ENCODE measurements at regions not wholly inside any gene's neighbourhood (a gene's known extent, or its start where the extent isn't known, plus 50 kb on each side); places are given as distances from the start of the nearest gene placed in this dataset.

DNA sequence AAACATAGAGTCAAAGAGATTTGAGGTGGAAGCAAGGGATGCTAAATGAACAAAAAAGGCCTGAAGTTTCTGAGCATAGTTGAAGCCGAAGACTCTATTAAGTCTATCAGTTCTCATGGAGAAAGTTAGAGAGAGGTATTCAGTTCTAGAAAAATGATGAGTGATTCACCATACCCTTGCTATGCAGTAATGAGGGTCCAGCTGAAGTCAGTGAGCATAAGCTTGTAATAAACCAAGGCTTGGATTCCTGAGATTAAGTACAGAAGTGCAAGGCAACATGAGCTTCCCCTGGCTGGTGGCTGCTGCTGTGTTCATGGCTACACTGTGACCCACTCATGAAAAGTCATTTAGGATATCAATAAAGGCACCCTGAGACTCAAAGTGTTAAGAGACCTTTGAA lies 129.7 kb upstream of the MTAP start:
- no peak overlapping the region for H3K4ac ChIP-seq (ENCODE audit: low read depth, low read length)
- no peaks in the 10 kb centered on the region for H3K23me2 ChIP-seq (ENCODE audit: insufficient read length, low read depth, low read length, poor library complexity, severe bottlenecking)
- H4K5ac ChIP-seq (ENCODE audit: insufficient read length, low read depth, low read length) = no peak overlapping the region
- no peak overlapping the region for H3K18ac ChIP-seq (ENCODE audit: insufficient read length, low read depth, low read length)
- no peaks in the 10 kb centered on the region for H3K79me1 ChIP-seq (ENCODE audit: insufficient read depth, low read depth, low read length, poor library complexity, severe bottlenecking)
- no peak overlapping the region for H2AFZ ChIP-seq (ENCODE audit: low read length)
- no peaks in the 10 kb centered on the region for H3K36me3 Mint-ChIP-seq (ENCODE audit: insufficient read depth in 1 of 3, low read depth in 3 of 3)
- H3K9me3 Mint-ChIP-seq = no peaks in the 10 kb centered on the region
- H3K27ac Mint-ChIP-seq = no peak overlapping the region; a peak in 1 of 7 replicates
- H2BK120ac ChIP-seq (ENCODE audit: low read depth, low read length, poor library complexity, severe bottlenecking) = no peak overlapping the region
- no peak overlapping the region for H3K4me2 ChIP-seq (ENCODE audit: insufficient read depth, insufficient read length, low read length)
- no peaks in the 10 kb centered on the region for H3K27me3 ChIP-seq (ENCODE audit: insufficient read depth, low read length)
- no peak overlapping the region for H2BK20ac ChIP-seq (ENCODE audit: low read depth, low read length, poor library complexity, severe bottlenecking)
- H2BK5ac ChIP-seq (ENCODE audit: insufficient read length, low read length) = no peak overlapping the region
- H3K4me1 Mint-ChIP-seq = peaks cover 7 to 8% of the 10 kb centered on the region in 2 experiments; a peak in 3 of 4 replicates
- no peaks in the 10 kb centered on the region for H3K9me3 ChIP-seq (ENCODE audit: control insufficient read depth, low read depth, low read length)
- no peaks in the 10 kb centered on the region for H3K79me2 ChIP-seq (ENCODE audit: insufficient read depth, low read length)
- no peak overlapping the region for H3K9ac ChIP-seq (ENCODE audit: extremely low read depth, insufficient read length, low read length)
- no peak overlapping the region for H2BK12ac ChIP-seq (ENCODE audit: insufficient read length, low read depth, low read length)
- DNase-seq = no peak
- H3K23ac ChIP-seq (ENCODE audit: insufficient read length, low read depth, low read length) = no peak overlapping the region
- no peak overlapping the region for H3K14ac ChIP-seq (ENCODE audit: insufficient read depth, low read length)
- no peaks in the 10 kb centered on the region for H3K4me1 ChIP-seq (ENCODE audit: insufficient read depth, low read length)
- no peak overlapping the region for H3K56ac ChIP-seq (ENCODE audit: insufficient read length, low read depth, low read length)
- H4K20me1 ChIP-seq (ENCODE audit: control insufficient read depth, insufficient read depth, insufficient read length) = no peaks in the 10 kb centered on the region
- H4K91ac ChIP-seq (ENCODE audit: insufficient read length, low read depth, low read length) = no peak overlapping the region
- no peak overlapping the region for H3K27ac ChIP-seq (ENCODE audit: insufficient read length, low read depth, low read length)
- WGBS (ENCODE audit: extremely low coverage, insufficient read length, low lambda C conversion rate) = no CpG with 5 or more reads among the region's 1 CpG
- TF ChIP-seq, protein P1, sequence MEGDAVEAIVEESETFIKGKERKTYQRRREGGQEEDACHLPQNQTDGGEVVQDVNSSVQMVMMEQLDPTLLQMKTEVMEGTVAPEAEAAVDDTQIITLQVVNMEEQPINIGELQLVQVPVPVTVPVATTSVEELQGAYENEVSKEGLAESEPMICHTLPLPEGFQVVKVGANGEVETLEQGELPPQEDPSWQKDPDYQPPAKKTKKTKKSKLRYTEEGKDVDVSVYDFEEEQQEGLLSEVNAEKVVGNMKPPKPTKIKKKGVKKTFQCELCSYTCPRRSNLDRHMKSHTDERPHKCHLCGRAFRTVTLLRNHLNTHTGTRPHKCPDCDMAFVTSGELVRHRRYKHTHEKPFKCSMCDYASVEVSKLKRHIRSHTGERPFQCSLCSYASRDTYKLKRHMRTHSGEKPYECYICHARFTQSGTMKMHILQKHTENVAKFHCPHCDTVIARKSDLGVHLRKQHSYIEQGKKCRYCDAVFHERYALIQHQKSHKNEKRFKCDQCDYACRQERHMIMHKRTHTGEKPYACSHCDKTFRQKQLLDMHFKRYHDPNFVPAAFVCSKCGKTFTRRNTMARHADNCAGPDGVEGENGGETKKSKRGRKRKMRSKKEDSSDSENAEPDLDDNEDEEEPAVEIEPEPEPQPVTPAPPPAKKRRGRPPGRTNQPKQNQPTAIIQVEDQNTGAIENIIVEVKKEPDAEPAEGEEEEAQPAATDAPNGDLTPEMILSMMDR (conservative IDR thresholded peaks at IDR 0.05) = no peak
- no peak overlapping the region for H4K8ac ChIP-seq (replicated peaks; ENCODE audit: insufficient read length, low read depth, low read length)
- H3K4me3 Mint-ChIP-seq = no peak overlapping the region
- no peak overlapping the region for H2BK15ac ChIP-seq (ENCODE audit: low read depth, low read length)
- no peak overlapping the region for H3T11ph ChIP-seq (ENCODE audit: low read length)
- H3K27me3 Mint-ChIP-seq (ENCODE audit: low read depth) = peaks cover 1% of the 10 kb centered on the region; the same call in 1 of the 2 replicates
- no peak overlapping the region for H2AK5ac ChIP-seq (ENCODE audit: insufficient read length, low read length)

All from H9 (cell line).